Right cardiac atrium (tissue), 5 donors: ENCODE measurements at regions not wholly inside any gene's neighbourhood (a gene's known extent, or its start where the extent isn't known, plus 50 kb on each side); places are given as distances from the start of the nearest gene placed in this dataset.

Source experiments
- ATAC-seq, 2 donors: fragments of 200-7000 bp; cut with Tn5 transposase; one replicate each; pipeline versions ENCODE4 v1.8.0 to v1.9.1; 2020; ENCODE audit warnings: moderate library complexity in 2 of 2, mild to moderate bottlenecking in 1 of 2
- DNase-seq, 3 donors: peaks; one replicate each; pipeline ENCODE4 v3.0.0-alpha.2; 2020
- H3K27ac ChIP-seq: one replicate; pipeline ENCODE4 v1.5.1; 2013; ENCODE audit warnings: mild to moderate bottlenecking, low read length, control low read depth, moderate library complexity
- H3K27me3 ChIP-seq: one replicate; pipeline ENCODE4 v1.6.1; 2013; ENCODE audit not compliant: control insufficient read depth, insufficient read depth
- H3K4me1 ChIP-seq: one replicate; pipeline ENCODE4 v1.6.1; 2013; ENCODE audit warnings: low read length; ENCODE audit not compliant: control insufficient read depth, insufficient read depth
- H3K4me3 ChIP-seq: one replicate; pipeline ENCODE4 v1.5.1; 2013; ENCODE audit warnings: low read length, control low read depth
- H3K9me3 ChIP-seq: one replicate; pipeline ENCODE4 v1.6.1; 2013; ENCODE audit warnings: low read length; ENCODE audit not compliant: control insufficient read depth
- WGBS: extraction: QIAGEN DNeasy Blood & Tissue Kit; methylation state at CpG from one replicate; pipeline ENCODE4 v1.1.7; 2013; 5-methylcytosine and 5-hydroxymethylcytosine counted together
- intact Hi-C, 4 donors: fragments of 100-400 bp; cut with DNase I; formaldehyde crosslinking; loops; one replicate each; pipeline versions ENCODE4 v1.11.0 to v1.14.0; 2022 to 2023
- donor health status: healthy with polysubstance abuse.
- donor health status: DM: no; HTN: yes; CAD: no.
- donor health status: DM: no; HTN: no; CAD: no.
- donor health status: DM: no; HTN: yes; CAD: no; lungs with severe emphysema.
- donor health status: DM: yes; HTN: yes; CAD: no.

- ATAC-seq (no peak), DNase-seq (no peak)
- intact Hi-C loops: no loop called here
- Histone ChIP-seq H3K27me3 (no peaks in the 10 kb centered on the region), H3K27ac (no peak overlapping the region), H3K4me1 (no peaks in the 10 kb centered on the region), H3K4me3 (no peak overlapping the region), H3K9me3 (no peaks in the 10 kb centered on the region)
- 90% methylated on average over 3 of the region's 3 CpGs for WGBS
These were observed 496.9 kb downstream of the SOX6 start for GRCh38 chr11:15859411-15859810.

- intact Hi-C loops: loop anchor here in 1 of 4 donors (5.0 kb wide), 1 partner anchor 109 kb away; no protein-coding TSS in a partner anchor
- H3K4me3 ChIP-seq: no peak overlapping the region
- no peaks in the 10 kb centered on the region for H3K27me3 ChIP-seq
- no peaks in the 10 kb centered on the region for H3K4me1 ChIP-seq
- no peak for DNase-seq
- ATAC-seq: no peak
- no peak overlapping the region for H3K27ac ChIP-seq
- 64% methylated on average over 2 of the region's 2 CpGs for WGBS
- no peaks in the 10 kb centered on the region for H3K9me3 ChIP-seq
These were observed 495.1 kb downstream of the SOX6 start for GRCh38 chr11:15861256-15861655.

DNA sequence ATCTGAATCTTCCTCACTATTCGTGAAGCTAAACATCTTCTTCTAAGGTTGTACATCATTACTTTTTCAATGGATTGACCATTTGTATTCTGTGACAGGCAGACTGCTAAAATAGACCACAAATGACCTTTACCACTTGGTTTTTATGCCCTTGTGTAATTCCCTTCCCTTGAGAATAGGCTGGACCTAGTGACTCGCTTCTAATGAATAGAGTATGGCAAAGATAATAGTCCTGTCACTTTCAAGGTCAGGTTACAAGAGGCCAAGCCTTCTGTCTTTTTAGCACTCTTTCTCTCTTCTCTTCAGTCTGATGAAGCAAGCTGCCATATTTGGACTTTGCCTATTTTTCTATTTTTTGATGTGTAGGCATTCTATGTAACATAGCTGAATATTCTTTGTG is 492.9 kb downstream of the SOX6 start:
- intact Hi-C loops: loop anchor here in 1 of 4 donors (5.0 kb wide), 1 partner anchor 111 kb away; no protein-coding TSS in a partner anchor
- 62% methylated on average over 2 of the region's 2 CpGs for WGBS
- Histone ChIP-seq H3K27me3 (no peaks in the 10 kb centered on the region), H3K4me1 (no peaks in the 10 kb centered on the region), H3K4me3 (no peak overlapping the region), H3K27ac (no peak overlapping the region), H3K9me3 (no peaks in the 10 kb centered on the region)
- ATAC-seq (peak in 1 of 2 donors; percentile 14), DNase-seq (no peak)

DNA sequence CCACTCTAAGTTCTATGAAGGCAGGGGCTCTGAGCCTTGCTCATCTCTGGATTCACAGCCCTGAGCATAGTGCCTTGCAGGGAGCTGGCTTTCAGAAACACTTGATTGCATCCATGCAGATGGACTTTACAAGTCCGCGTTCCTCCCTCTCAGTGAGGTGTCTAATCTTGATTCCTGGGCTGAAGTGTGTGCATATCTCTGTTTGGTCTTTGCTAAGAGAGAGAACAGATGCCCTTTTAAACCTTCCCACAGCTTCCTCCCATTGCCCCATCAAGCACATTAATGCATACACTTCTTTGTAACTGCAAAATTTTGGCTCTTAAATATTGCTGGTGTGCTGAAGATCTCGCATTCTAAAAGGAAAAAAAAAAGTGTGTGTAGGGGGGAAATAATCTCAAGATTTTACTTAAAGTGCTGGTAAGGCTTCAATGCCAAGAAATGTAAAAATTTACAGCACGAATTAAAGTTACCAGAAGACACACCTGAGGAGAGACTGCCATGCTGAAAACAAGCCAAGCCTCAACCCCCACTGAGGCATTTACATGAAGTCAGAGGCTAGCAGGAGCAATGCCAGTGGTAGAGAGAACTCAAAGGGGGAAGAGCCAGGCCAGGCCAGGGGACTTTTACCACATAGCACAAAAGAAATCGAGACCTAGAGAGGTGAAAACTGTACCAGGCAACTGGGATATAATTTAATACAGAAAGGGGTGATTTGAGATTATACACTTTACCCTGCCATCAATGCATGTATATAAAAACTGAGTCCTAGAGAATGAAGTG is 492.1 kb downstream of the SOX6 start:
- no peak overlapping the region for H3K27ac ChIP-seq
- no peaks in the 10 kb centered on the region for H3K4me1 ChIP-seq
- no peaks in the 10 kb centered on the region for H3K27me3 ChIP-seq
- intact Hi-C loops: loop anchor here in 1 of 4 donors (5.0 kb wide), 1 partner anchor 112 kb away; no protein-coding TSS in a partner anchor
- no peak for ATAC-seq
- 86% methylated on average over 5 of the region's 5 CpGs for WGBS
- DNase-seq: no peak
- no peak overlapping the region for H3K4me3 ChIP-seq
- H3K9me3 ChIP-seq: no peaks in the 10 kb centered on the region

GRCh38 chr11:15865212-15865987 is 490.9 kb downstream of the SOX6 start:
- Histone ChIP-seq H3K4me3 (no peak overlapping the region), H3K27ac (no peak overlapping the region), H3K4me1 (no peaks in the 10 kb centered on the region), H3K27me3 (no peaks in the 10 kb centered on the region), H3K9me3 (no peaks in the 10 kb centered on the region)
- DNase-seq (no peak), ATAC-seq (no peak)
- WGBS: 96% methylated on average over 8 of the region's 8 CpGs
- intact Hi-C loops: no loop called here

DNA sequence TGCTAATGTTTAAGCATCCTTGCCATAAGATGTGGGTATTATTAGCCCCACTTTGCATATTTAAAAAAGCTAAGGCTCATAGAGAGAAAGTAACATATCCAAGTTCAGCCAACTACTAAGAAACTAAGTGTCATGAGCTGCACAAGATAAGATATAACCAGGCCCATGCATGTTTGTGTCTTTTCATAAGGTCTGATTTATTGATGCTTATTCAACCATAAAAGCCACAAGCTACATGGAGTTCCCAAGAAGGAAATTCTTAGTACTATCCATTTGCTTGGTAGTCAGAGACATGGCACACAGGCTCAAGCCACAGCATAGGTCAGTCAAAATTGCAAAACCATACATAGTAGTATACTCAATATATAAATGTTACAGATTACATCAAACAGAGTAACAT is 488.5 kb downstream of the SOX6 start:
- H3K9me3 ChIP-seq: no peaks in the 10 kb centered on the region
- intact Hi-C loops: no loop called here
- ATAC-seq: no peak
- H3K4me3 ChIP-seq: no peak overlapping the region
- no peak overlapping the region for H3K27ac ChIP-seq
- H3K27me3 ChIP-seq: no peaks in the 10 kb centered on the region
- DNase-seq: no peak
- no peaks in the 10 kb centered on the region for H3K4me1 ChIP-seq

GRCh38 chr11:15870911-15871310 is 485.4 kb downstream of the SOX6 start:
- intact Hi-C loops: no loop called here
- ATAC-seq (no peak), DNase-seq (no peak)
- no peaks in the 10 kb centered on the region for H3K9me3 ChIP-seq
- H3K4me1 ChIP-seq: no peaks in the 10 kb centered on the region
- 77% methylated on average over 4 of the region's 4 CpGs for WGBS
- no peak overlapping the region for H3K4me3 ChIP-seq
- H3K27me3 ChIP-seq: no peaks in the 10 kb centered on the region
- no peak overlapping the region for H3K27ac ChIP-seq

DNA sequence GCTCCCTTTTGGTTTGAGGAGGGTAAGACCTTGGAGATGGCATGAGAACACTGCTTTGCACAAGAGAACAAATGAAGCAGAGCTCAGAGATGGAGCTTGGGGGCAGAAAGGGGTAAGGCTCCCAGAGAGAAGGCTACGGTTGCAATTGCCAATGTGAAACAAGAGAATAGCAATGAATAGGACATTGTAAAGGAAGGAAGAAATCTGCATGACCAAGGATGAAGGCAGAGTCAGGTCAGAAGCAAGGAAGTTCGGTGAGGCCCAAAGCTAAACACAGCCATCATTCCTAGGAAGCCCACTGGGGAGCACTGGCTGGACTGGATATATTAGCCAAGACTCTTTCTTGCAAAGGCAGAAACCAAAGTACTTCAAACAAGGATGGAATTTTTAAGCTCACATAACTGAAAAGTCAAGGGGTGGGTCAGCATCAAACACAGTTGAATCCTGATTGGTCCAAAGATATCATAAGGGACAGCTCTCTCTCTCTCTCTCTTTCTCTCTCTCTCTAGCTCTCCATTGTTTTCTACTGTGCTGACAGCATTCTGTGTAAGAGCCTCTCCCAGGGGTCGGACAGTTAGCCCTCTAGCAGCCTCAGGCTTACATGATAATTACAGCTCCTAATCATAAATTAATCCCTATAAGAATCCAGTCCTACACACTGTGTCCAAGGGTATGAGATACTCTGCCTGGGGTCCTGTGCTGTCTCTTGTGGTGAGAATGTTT is 484.3 kb downstream of the SOX6 start:
- 91% methylated on average over 3 of the region's 3 CpGs for WGBS
- H3K27me3 ChIP-seq: no peaks in the 10 kb centered on the region
- H3K9me3 ChIP-seq: no peaks in the 10 kb centered on the region
- intact Hi-C loops: no loop called here
- H3K4me1 ChIP-seq: no peaks in the 10 kb centered on the region
- H3K4me3 ChIP-seq: no peak overlapping the region
- ATAC-seq: no peak
- H3K27ac ChIP-seq: no peak overlapping the region
- DNase-seq: no peak

- H3K9me3 ChIP-seq: no peaks in the 10 kb centered on the region
These were observed 482.8 kb downstream of the SOX6 start for GRCh38 chr11:15873501-15873900.

DNA sequence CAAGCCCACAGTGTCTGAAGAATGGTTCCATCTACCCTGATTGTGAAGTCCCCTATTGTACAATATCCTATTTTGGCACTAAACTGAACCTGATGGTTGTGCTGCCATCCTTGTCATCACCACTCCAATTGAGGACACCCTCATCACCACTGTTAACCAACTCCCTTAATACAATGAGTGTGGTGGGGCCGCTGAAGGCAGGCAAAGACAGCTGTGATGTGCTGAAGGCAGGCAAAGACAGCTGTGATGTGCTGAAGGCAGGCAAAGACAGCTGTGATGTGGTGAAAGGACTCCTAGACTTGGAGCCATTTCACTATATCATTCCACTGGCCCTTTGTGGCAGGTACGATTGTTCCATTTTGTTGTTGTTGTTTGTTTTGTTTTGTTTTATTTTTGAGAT is 481.6 kb downstream of the SOX6 start:
- H3K4me1 ChIP-seq: no peaks in the 10 kb centered on the region
- WGBS: 93% methylated on average over 2 of the region's 2 CpGs
- DNase-seq (no peak), ATAC-seq (no peak)
- H3K27me3 ChIP-seq: no peaks in the 10 kb centered on the region
- no peak overlapping the region for H3K27ac ChIP-seq
- H3K9me3 ChIP-seq: no peaks in the 10 kb centered on the region
- no peak overlapping the region for H3K4me3 ChIP-seq
- intact Hi-C loops: no loop called here

More at GRCh38 chr11:15873501-15873900, 482.8 kb downstream of the SOX6 start:
- Histone ChIP-seq H3K27ac (no peak overlapping the region), H3K27me3 (no peaks in the 10 kb centered on the region), H3K4me1 (no peaks in the 10 kb centered on the region), H3K4me3 (no peak overlapping the region)
- WGBS: 90% methylated on average over 1 of the region's 1 CpG
- no peak for ATAC-seq
- intact Hi-C loops: no loop called here
- no peak for DNase-seq

DNA sequence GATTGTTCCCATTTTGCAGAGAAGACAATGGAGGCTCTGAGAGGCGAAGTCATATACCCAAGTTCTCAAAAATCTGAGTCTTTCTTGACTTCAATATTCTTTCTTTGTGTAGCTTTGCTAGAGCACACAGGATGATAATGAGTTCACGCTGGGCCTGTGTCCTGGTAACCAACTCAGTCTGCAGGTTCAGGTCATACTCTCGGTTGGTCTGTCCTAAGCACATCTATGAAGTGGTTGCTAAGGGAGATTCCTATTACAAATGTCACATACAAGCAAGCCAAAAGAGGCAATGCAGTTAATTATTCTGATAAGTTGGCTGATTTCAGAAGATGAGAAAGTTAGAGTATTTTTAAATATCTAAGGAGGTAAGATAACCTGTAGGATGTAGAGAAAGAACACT is 481.0 kb downstream of the SOX6 start:
- Histone ChIP-seq H3K27ac (no peak overlapping the region), H3K4me1 (no peaks in the 10 kb centered on the region), H3K9me3 (no peaks in the 10 kb centered on the region), H3K4me3 (no peak overlapping the region), H3K27me3 (no peaks in the 10 kb centered on the region)
- DNase-seq (no peak), ATAC-seq (no peak)
- WGBS: 98% methylated on average over 3 of the region's 3 CpGs
- intact Hi-C loops: no loop called here
